A673 (cell line): ENCODE measurements at regions not wholly inside any gene's neighbourhood (a gene's known extent, or its start where the extent isn't known, plus 50 kb on each side); places are given as distances from the start of the nearest gene placed in this dataset.

Experiments used
- CTCF ChIP-seq: fragments of 300-800, 200-600 bp; sonication (generic); conservative IDR thresholded peaks from 2 replicates; pipeline ENCODE4 v1.5.1; 2017; ENCODE audit warnings: low read depth, mild to moderate bottlenecking, antibody characterized with exemption, low read length, moderate library complexity, mixed read lengths
- EZH2 ChIP-seq: fragments of 200-600 bp; sonication (generic); IDR thresholded peaks from 2 replicates; pipeline ENCODE4 v1.6.1; 2017; ENCODE audit warnings: borderline replicate concordance, low read depth, mild to moderate bottlenecking, mixed read lengths, antibody characterized with exemption, low read length; ENCODE audit not compliant: poor library complexity, severe bottlenecking

GRCh38 chr1:55831759-55832158 lies 616.6 kb upstream of the USP24 start:
- no peak for TF ChIP-seq CTCF
- TF ChIP-seq EZH2 = no peak
